ENCODE measurements at regions not wholly inside any gene's neighbourhood (a gene's known extent, or its start where the extent isn't known, plus 50 kb on each side); places are given as distances from the start of the nearest gene placed in this dataset.

GRCh38 chr13:88908961-88909441, 1237.8 kb downstream of the SLITRK5 start:
- TF ChIP-seq, protein P1, sequence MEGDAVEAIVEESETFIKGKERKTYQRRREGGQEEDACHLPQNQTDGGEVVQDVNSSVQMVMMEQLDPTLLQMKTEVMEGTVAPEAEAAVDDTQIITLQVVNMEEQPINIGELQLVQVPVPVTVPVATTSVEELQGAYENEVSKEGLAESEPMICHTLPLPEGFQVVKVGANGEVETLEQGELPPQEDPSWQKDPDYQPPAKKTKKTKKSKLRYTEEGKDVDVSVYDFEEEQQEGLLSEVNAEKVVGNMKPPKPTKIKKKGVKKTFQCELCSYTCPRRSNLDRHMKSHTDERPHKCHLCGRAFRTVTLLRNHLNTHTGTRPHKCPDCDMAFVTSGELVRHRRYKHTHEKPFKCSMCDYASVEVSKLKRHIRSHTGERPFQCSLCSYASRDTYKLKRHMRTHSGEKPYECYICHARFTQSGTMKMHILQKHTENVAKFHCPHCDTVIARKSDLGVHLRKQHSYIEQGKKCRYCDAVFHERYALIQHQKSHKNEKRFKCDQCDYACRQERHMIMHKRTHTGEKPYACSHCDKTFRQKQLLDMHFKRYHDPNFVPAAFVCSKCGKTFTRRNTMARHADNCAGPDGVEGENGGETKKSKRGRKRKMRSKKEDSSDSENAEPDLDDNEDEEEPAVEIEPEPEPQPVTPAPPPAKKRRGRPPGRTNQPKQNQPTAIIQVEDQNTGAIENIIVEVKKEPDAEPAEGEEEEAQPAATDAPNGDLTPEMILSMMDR (IDR thresholded peaks at IDR 0.05; ENCODE audit: low read depth, low read length) = no peak
- no peak for DNase-seq (ENCODE audit: extremely low read depth, low read depth)

DNA sequence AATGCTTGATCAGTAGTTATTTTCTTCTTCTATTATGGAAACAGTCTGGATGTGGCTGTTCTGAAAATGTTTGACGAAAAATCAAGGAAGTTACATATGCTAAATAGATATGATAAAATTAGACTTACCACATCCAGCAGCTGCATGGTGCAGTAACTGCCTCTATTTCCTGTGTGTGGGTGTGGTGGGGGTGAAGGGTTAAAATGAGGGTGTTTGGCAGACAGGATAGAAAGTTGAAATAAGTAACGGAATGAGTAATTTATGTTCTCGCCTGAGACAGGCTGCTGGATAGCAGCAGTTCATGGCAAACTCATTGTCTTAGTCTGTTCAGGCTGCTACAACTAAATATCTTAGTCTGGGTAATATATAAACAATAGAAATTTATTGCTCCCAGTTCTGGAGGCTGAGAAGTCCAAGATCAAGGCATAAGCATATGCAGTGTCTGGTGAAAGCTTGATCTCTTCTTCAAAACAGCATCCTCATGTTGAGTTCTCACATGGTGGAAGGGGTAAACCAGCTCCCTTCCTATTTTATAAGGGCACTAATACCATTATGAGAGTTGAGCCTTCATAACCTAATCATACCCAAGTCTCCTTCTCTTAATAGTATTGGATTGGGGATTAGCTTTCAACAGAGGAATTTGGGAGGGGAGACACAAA, 1248.9 kb downstream of the SLITRK5 start:
- TF ChIP-seq, protein P1 (IDR thresholded peaks at IDR 0.05; ENCODE audit: low read depth, low read length) = no peak
- no peak for DNase-seq (ENCODE audit: extremely low read depth, low read depth)

DNA sequence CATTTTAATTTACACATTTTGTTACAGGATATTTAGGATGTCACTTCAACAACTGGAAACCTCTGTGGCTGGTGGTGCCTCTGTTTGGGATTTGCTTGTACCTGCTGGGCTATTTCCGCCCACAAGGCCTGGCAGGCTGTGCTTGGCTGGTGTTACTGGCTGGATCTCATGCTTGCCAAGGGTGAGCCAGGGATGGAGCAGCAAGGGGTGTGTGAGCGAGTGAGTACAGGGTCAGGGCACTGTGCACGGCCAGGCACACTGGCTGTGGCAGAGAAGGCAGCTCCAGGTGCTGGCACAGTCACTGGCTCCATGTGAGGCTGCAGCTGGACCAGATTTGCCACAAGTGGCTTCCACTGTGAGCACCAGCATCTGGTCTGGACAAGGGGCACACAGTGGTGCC, 1254.8 kb downstream of the SLITRK5 start:
- TF ChIP-seq, protein P1 (IDR thresholded peaks at IDR 0.05; ENCODE audit: low read depth, low read length) = no peak
- DNase-seq (ENCODE audit: extremely low read depth, low read depth) = no peak

DNA sequence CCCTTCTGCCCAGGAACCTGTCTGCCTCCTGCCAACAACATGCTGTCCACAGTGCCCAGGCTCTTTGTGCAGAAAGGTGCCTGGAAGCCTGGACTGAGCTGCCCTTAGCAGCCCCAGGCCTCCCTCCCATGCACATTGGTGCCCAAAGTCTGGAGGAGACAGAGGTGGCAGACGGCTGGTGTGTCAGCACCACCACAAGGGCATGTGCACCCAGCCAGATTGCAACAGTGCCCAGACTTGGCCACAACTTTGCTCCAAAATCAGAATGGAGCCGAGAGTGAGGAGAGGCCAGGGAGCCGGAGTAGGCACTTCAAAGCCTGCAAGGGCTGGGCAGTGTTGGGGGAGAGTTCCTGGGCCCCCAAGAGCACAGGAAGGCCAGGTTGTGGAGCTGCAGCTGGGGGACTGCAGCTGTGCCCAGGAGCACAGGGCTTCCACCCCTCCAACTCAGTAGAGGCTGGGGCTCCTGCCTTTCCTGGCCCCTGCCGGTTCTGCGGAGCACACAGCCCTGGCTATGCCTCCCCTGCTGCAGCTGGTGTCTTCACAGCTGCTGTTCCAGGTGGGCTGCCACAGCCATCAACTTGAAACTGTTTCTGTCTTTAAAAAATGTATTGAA, 1255.8 kb downstream of the SLITRK5 start:
- TF ChIP-seq, protein P1 (IDR thresholded peaks at IDR 0.05; ENCODE audit: low read depth, low read length) = no peak
- no peak for DNase-seq (ENCODE audit: extremely low read depth, low read depth)

DNA sequence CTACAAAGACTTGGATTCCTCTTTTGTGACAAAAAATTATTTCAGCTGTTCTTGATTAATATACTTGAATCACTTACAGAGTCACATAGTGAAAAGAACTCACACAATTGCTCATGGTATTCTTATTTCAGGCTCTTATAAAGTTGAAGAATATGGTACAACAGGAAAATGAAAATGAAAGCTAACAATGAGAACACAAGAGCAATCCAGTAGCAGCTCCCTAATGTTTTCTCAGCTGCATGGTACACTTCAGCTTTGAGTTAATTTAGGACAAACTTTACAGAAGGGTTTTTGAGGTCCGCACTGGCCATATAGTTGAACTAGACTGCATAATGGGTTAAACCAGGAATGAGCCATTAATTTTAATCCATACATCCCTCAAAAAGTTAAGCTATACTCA, 1261.8 kb downstream of the SLITRK5 start:
- TF ChIP-seq, protein P1 (IDR thresholded peaks at IDR 0.05; ENCODE audit: low read depth, low read length) = no peak
- no peak for DNase-seq (ENCODE audit: extremely low read depth, low read depth)

- TF ChIP-seq, protein P1 (IDR thresholded peaks at IDR 0.05; ENCODE audit: low read depth, low read length) = no peak
- no peak for DNase-seq (ENCODE audit: extremely low read depth, low read depth)
These were observed 1266.2 kb downstream of the SLITRK5 start for GRCh38 chr13:88937384-88937783.

DNA sequence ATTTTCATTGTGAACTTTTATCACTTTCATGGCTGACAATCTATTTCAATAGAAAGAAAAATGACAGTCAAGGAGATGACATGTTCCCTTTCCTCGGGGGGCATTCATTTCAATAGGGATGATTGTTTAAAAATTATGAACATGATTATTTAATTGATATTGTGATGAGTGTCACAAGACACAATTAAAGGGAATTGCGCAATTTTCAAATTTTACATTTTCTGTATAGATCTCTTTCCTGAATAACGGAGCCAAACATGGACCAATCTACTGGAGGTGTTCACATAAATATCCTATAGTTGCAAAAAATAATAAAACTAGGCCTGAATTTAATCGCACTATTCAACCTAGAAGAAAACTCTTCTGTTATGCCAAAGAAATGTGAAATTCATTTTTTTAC, 1274.6 kb downstream of the SLITRK5 start:
- DNase-seq (ENCODE audit: extremely low read depth, low read depth) = no peak
- TF ChIP-seq, protein P1 (IDR thresholded peaks at IDR 0.05; ENCODE audit: low read depth, low read length) = no peak

All from AG09319 (cell line).